OCI-LY1 (cell line): ENCODE measurements at regions not wholly inside any gene's neighbourhood (a gene's known extent, or its start where the extent isn't known, plus 50 kb on each side); places are given as distances from the start of the nearest gene placed in this dataset.

ENCODE experiments used
- H2AFZ ChIP-seq: fragments of 200-600 bp; sonication (generic), shearing (Covaris generic); 2 replicates; pipeline ENCODE4 v1.6.0; 2014; ENCODE audit warnings: antibody characterized with exemption, mild to moderate bottlenecking, low read length
- H3F3A ChIP-seq: fragments of 200-600 bp; sonication (generic), shearing (Covaris generic); 2 replicates; pipeline ENCODE4 v1.6.0; 2014; ENCODE audit warnings: mild to moderate bottlenecking, antibody characterized with exemption, low read length, moderate library complexity; ENCODE audit not compliant: insufficient read depth
- H3K27ac ChIP-seq: fragments of 200-600 bp; sonication (generic); 2 replicates; pipeline ENCODE4 v1.5.1; 2014; ENCODE audit warnings: low read length, mixed run types, mild to moderate bottlenecking, low read depth; ENCODE audit not compliant: poor library complexity, severe bottlenecking
- H3K27me3 ChIP-seq: fragments of 200-600 bp; sonication (generic); 2 replicates; pipeline ENCODE4 v1.6.0; 2014; ENCODE audit warnings: antibody characterized with exemption, mild to moderate bottlenecking, low read length, moderate library complexity; ENCODE audit not compliant: insufficient read depth
- H3K36me3 ChIP-seq: fragments of 200-600 bp; sonication (generic); 2 replicates; pipeline ENCODE4 v1.6.1; 2014; ENCODE audit warnings: mild to moderate bottlenecking, antibody characterized with exemption, low read length, moderate library complexity, mixed read lengths; ENCODE audit not compliant: insufficient read depth
- H3K4me1 ChIP-seq: fragments of 200-600 bp; sonication (generic); 2 replicates; pipeline ENCODE4 v1.5.1; 2014; ENCODE audit warnings: mild to moderate bottlenecking, low read length, moderate library complexity; ENCODE audit not compliant: insufficient read depth, severe bottlenecking
- H3K4me2 ChIP-seq: fragments of 200-600 bp; sonication (generic), shearing (Covaris generic); 2 replicates; pipeline ENCODE4 v1.6.1; 2014; ENCODE audit warnings: low read length
- H3K4me3 ChIP-seq: fragments of 200-600 bp; sonication (generic); 2 replicates; pipeline ENCODE4 v1.5.1; 2014; ENCODE audit warnings: low read length, low read depth, mild to moderate bottlenecking, mixed read lengths; ENCODE audit not compliant: poor library complexity, severe bottlenecking
- H3K79me2 ChIP-seq: fragments of 200-600 bp; shearing (Covaris generic); 2 replicates; pipeline ENCODE4 v1.6.1; 2016; ENCODE audit warnings: mixed run types, low read length, mixed read lengths; ENCODE audit not compliant: insufficient read depth
- H3K9ac ChIP-seq: fragments of 200-600 bp; sonication (generic), shearing (Covaris generic); 2 replicates; pipeline ENCODE4 v1.6.1; 2014; ENCODE audit warnings: mild to moderate bottlenecking, low read length, mixed read lengths
- H3K9me2 ChIP-seq: fragments of 200-600 bp; sonication (generic), shearing (Covaris generic); 2 replicates; pipeline ENCODE4 v1.6.1; 2014; ENCODE audit warnings: low read depth, mild to moderate bottlenecking, low read length, mixed read lengths
- H3K9me3 ChIP-seq: fragments of 200-600 bp; shearing (Covaris generic); 2 replicates; pipeline ENCODE4 v1.6.1; 2014; ENCODE audit warnings: low read length, mixed read lengths
- H4K20me1 ChIP-seq: fragments of 200-600 bp; sonication (generic), shearing (Covaris generic); 2 replicates; pipeline ENCODE4 v1.6.0; 2016; ENCODE audit warnings: mild to moderate bottlenecking, low read length; ENCODE audit not compliant: insufficient read depth
- CTCF ChIP-seq: fragments of 200-600 bp; sonication (generic), shearing (Covaris generic); IDR thresholded peaks from 2 replicates; pipeline ENCODE4 v1.5.1; 2017; ENCODE audit warnings: mild to moderate bottlenecking, antibody characterized with exemption, low read length, moderate library complexity, mixed read lengths
- EZH2 ChIP-seq: fragments of 200-600 bp; sonication (generic), shearing (Covaris generic); IDR thresholded peaks from 2 replicates; pipeline ENCODE4 v1.8.0; 2017; ENCODE audit warnings: borderline replicate concordance, mixed run types, mild to moderate bottlenecking, antibody characterized with exemption, low read length, moderate library complexity, mixed read lengths

DNA sequence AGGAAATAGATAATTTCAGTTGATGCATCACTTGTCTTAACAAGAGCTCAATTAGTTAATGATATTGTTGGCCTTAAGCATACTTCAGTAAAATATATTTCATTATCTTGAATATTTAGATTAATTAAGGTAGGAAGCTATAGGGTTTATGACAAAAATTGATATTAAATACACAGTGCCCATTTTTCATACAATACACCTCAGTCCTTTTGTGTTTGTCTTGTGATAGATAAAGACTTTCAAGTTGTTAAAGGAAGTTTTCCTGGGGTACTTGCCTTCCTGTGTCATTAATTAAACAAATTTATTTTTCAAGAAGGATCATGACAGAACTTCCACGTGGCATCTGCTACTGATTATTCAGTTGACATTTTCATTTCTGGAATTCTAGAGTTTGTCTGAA lies 420.5 kb downstream of the MTX2 start:
- no peaks in the 10 kb centered on the region for H4K20me1 ChIP-seq
- no peaks in the 10 kb centered on the region for H3K36me3 ChIP-seq
- H3K9me2 ChIP-seq, result no peaks in the 10 kb centered on the region
- no peaks in the 10 kb centered on the region for H3K79me2 ChIP-seq
- H3K4me2 ChIP-seq, result no peak overlapping the region
- no peak overlapping the region for H3K27ac ChIP-seq
- H3K9me3 ChIP-seq, result no peaks in the 10 kb centered on the region
- H3K9ac ChIP-seq, result no peak overlapping the region
- H2AFZ ChIP-seq, result no peak overlapping the region
- no peak for TF ChIP-seq CTCF
- no peak for TF ChIP-seq EZH2
- no peaks in the 10 kb centered on the region for H3F3A ChIP-seq
- H3K27me3 ChIP-seq, result no peaks in the 10 kb centered on the region; the same call in 1 of the 2 replicates
- H3K4me3 ChIP-seq, result no peak overlapping the region
- no peaks in the 10 kb centered on the region for H3K4me1 ChIP-seq

DNA sequence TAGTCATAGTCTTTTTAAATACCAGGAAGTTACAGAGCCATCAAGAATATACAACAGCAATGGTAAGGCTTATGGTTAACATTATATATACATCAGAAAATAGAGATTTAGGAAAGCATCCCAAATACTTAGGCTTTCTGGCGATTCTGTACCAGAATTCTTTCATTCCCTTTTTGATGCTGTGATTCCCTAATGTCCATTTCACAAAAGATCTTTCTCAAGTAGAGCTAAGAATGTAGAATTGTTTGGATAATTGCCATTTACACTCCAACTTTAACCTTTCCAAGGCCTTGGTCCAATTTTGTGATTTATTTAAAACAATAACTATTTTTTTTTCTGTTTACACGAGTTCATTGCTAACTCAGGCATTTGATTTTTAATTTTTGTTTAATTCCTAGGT lies 422.2 kb downstream of the MTX2 start:
- no peak overlapping the region for H3K4me3 ChIP-seq
- no peaks in the 10 kb centered on the region for H3F3A ChIP-seq
- H3K4me1 ChIP-seq, result no peaks in the 10 kb centered on the region
- no peaks in the 10 kb centered on the region for H3K9me2 ChIP-seq
- no peak overlapping the region for H3K4me2 ChIP-seq
- no peak overlapping the region for H3K9ac ChIP-seq
- H2AFZ ChIP-seq, result no peak overlapping the region
- no peaks in the 10 kb centered on the region for H3K9me3 ChIP-seq
- no peaks in the 10 kb centered on the region for H4K20me1 ChIP-seq
- no peaks in the 10 kb centered on the region for H3K36me3 ChIP-seq
- H3K79me2 ChIP-seq, result no peaks in the 10 kb centered on the region
- H3K27ac ChIP-seq, result no peak overlapping the region
- H3K27me3 ChIP-seq, result no peaks in the 10 kb centered on the region
- TF ChIP-seq EZH2 (no peak), CTCF (no peak)

- H3F3A ChIP-seq, result no peaks in the 10 kb centered on the region
- no peaks in the 10 kb centered on the region for H3K36me3 ChIP-seq
- no peaks in the 10 kb centered on the region for H3K4me1 ChIP-seq
- H3K79me2 ChIP-seq, result no peaks in the 10 kb centered on the region
- H3K4me3 ChIP-seq, result no peak overlapping the region
- no peak overlapping the region for H3K27ac ChIP-seq
- H3K9me3 ChIP-seq, result no peaks in the 10 kb centered on the region
- TF ChIP-seq EZH2 (no peak), CTCF (no peak)
- no peak overlapping the region for H3K9ac ChIP-seq
- no peaks in the 10 kb centered on the region for H4K20me1 ChIP-seq
- H2AFZ ChIP-seq, result no peak overlapping the region
- H3K27me3 ChIP-seq, result no peaks in the 10 kb centered on the region
- no peaks in the 10 kb centered on the region for H3K9me2 ChIP-seq
- no peak overlapping the region for H3K4me2 ChIP-seq
These were observed 423.3 kb downstream of the MTX2 start for GRCh38 chr2:176692533-176692932.
